ENCODE measurements at regions not wholly inside any gene's neighbourhood (a gene's known extent, or its start where the extent isn't known, plus 50 kb on each side); places are given as distances from the start of the nearest gene placed in this dataset.

- H3K4me3 ChIP-seq (ENCODE audit: extremely low read depth in 1 of 4, insufficient read depth in 2 of 4, low read depth in 3 of 4, low read length in 4 of 4) = no peak overlapping the region
- peaks cover 0 to 5% (median 0%) of the 10 kb centered on the region in 4 experiments; a peak in 1 of 7 replicates for H3K4me1 ChIP-seq (replicated peaks in 1 of 4; ENCODE audit: control insufficient read depth in 3 of 4, insufficient read depth in 4 of 4, low read length in 3 of 4)
- H3K23me2 ChIP-seq (ENCODE audit: low read depth, low read length) = no peaks in the 10 kb centered on the region
- H2AFZ ChIP-seq (ENCODE audit: low read length) = no peak overlapping the region
- POLR2A ChIA-PET (ENCODE audit: partially characterized antibody) = no interaction called here
- no peak overlapping the region for H3K56ac ChIP-seq (replicated peaks; ENCODE audit: insufficient read length, low read depth, low read length)
- DNase-seq (ENCODE audit: low read depth in 1 of 2, low spot score in 2 of 2) (no peak), FAIRE-seq (no peak)
- H3K4me2 ChIP-seq (ENCODE audit: insufficient read depth in 1 of 2, low read depth in 2 of 2, low read length in 2 of 2) = no peak overlapping the region
- H3K9me3 ChIP-seq (ENCODE audit: insufficient read depth in 2 of 2, low read depth in 1 of 2, low read length in 1 of 2) = no peaks in the 10 kb centered on the region
- no peaks in the 10 kb centered on the region for H3K79me2 ChIP-seq (ENCODE audit: control insufficient read depth in 1 of 2, insufficient read depth in 2 of 2, low read length in 2 of 2)
- WGBS, 2 experiments (ENCODE audit: extremely low coverage in 1 of 2, insufficient coverage in 1 of 2, insufficient read length in 1 of 2, insufficient replicate concordance in 2 of 2, low coverage in 1 of 2, low lambda C conversion rate in 2 of 2, missing lambda C conversion rate in 1 of 2) = 90% methylated on average over 6 of the region's 6 CpGs; no CpG with 5 or more reads in 1 of the 2 experiments
- no peaks in the 10 kb centered on the region for H3K79me1 ChIP-seq (ENCODE audit: low read depth, low read length)
- H3K27me3 ChIP-seq (replicated peaks in 1 of 4; ENCODE audit: control insufficient read depth in 3 of 4, extremely low read depth in 1 of 4, insufficient read depth in 3 of 4, low read length in 3 of 4) = peaks cover 17 to 33% (median 28%) of the 10 kb centered on the region in 4 experiments
- no peak overlapping the region for H3K27ac ChIP-seq (ENCODE audit: low read depth, low read length)
- H4K8ac ChIP-seq (ENCODE audit: extremely low read depth, insufficient read depth, low read length) = no peak overlapping the region
- no peak overlapping the region for H2BK15ac ChIP-seq (ENCODE audit: low read length)
- H3K4ac ChIP-seq (replicated peaks; ENCODE audit: insufficient read length, low read depth, low read length) = no peak overlapping the region
- no peak overlapping the region for H3K18ac ChIP-seq (ENCODE audit: extremely low read depth, low read length)
- no peak overlapping the region for H4K91ac ChIP-seq (replicated peaks; ENCODE audit: insufficient read length, low read length)
- H2BK12ac ChIP-seq (ENCODE audit: low read depth, low read length) = no peak overlapping the region
- H3K9ac ChIP-seq (replicated peaks in 1 of 4; ENCODE audit: extremely low read depth in 1 of 4, low read depth in 3 of 4, low read length in 3 of 4) = no peak overlapping the region
- H4K20me1 ChIP-seq (replicated peaks in 1 of 2; ENCODE audit: control insufficient read depth in 1 of 2, insufficient read depth in 2 of 2, low read length in 2 of 2) = peaks cover 0 to 3% of the 10 kb centered on the region in 2 experiments
- H3K14ac ChIP-seq (ENCODE audit: insufficient read length) = no peak overlapping the region
- H4K5ac ChIP-seq (ENCODE audit: insufficient read length, low read depth, low read length) = no peak overlapping the region
- H2AK5ac ChIP-seq (ENCODE audit: low read depth, low read length) = no peak overlapping the region
- H2BK5ac ChIP-seq (ENCODE audit: low read depth, low read length) = no peak overlapping the region
- no peak overlapping the region for H3K23ac ChIP-seq (ENCODE audit: insufficient read length)
- CTCF ChIA-PET (ENCODE audit: partially characterized antibody) = interaction anchor here (0.7 to 1.2 kb wide), 3 partner anchors 21 to 158 kb away, joined by 3 to 4 read pairs (median 3); no protein-coding TSS in a partner anchor
- no peak overlapping the region for H2BK20ac ChIP-seq (ENCODE audit: low read length)
- H2BK120ac ChIP-seq (replicated peaks; ENCODE audit: low read depth, low read length) = no peak overlapping the region
- no peaks in the 10 kb centered on the region for H3K36me3 ChIP-seq (ENCODE audit: control insufficient read depth in 2 of 4, insufficient read depth in 4 of 4, low read length in 3 of 4)
- TF ChIP-seq MAFK (IDR thresholded peaks at IDR 0.05; ENCODE audit: low read depth, low read length) (no peak), JUND (IDR thresholded peaks at IDR 0.05; ENCODE audit: low read length) (no peak), CEBPB (IDR thresholded peaks at IDR 0.05; ENCODE audit: low read depth, low read length) (no peak), TEAD4 (IDR thresholded peaks at IDR 0.05; ENCODE audit: low read depth, low read length) (no peak), SUZ12 (IDR thresholded peaks at IDR 0.05; ENCODE audit: low read length) (no peak), POLR2AphosphoS5 (IDR thresholded peaks at IDR 0.05; ENCODE audit: low read depth, low read length) (no peak), RAD21 (IDR thresholded peaks at IDR 0.05 in 1 of 2, conservative IDR thresholded peaks at IDR 0.05 in 1 of 2; ENCODE audit: low read depth in 2 of 2, low read length in 2 of 2) (no peak), RFX5 (IDR thresholded peaks at IDR 0.05; ENCODE audit: borderline replicate concordance, low read depth, low read length) (no peak)
These were observed 372.9 kb upstream of the AUTS2 start for GRCh38 chr7:69225259-69225943.

Data from H1 (cell line).